OCI-LY7 (cell line): ENCODE measurements at regions not wholly inside any gene's neighbourhood (a gene's known extent, or its start where the extent isn't known, plus 50 kb on each side); places are given as distances from the start of the nearest gene placed in this dataset.

Experiments used
- EZH2phosphoT487 ChIP-seq: fragments of 200-600 bp; sonication (generic); IDR thresholded peaks from 2 replicates; pipeline ENCODE4 v1.6.1; 2018; ENCODE audit warnings: low read depth, borderline replicate concordance, mild to moderate bottlenecking, mixed run types, antibody characterized with exemption, low read length, moderate library complexity, mixed read lengths
- TF ChIP-seq, protein P1 (sequence below): fragments of 200-600 bp; sonication (generic); conservative IDR thresholded peaks from 2 replicates; pipeline ENCODE4 v1.5.1; 2014; ENCODE audit warnings: mild to moderate bottlenecking, antibody characterized with exemption, low read length, moderate library complexity, mixed read lengths

DNA sequence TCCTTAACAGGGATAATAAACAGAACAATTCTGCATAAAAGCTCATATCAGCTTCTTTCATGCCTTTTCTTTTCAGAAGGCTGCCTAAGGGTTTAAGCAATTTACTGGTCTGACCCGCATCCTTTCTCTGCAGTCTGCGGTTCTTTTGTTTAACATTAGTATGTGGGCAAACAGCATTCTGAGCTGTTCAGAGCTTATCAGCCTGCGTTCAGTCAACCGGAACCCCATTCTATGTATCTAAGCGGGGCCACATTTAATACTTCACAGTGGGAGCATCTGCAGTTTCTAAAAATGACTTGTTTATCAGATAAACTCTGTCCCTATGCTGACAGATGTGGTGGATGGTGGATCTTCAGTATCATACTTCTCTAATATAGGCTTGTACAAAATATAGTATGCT, 758.9 kb upstream of the MMS22L start:
- TF ChIP-seq, protein P1, sequence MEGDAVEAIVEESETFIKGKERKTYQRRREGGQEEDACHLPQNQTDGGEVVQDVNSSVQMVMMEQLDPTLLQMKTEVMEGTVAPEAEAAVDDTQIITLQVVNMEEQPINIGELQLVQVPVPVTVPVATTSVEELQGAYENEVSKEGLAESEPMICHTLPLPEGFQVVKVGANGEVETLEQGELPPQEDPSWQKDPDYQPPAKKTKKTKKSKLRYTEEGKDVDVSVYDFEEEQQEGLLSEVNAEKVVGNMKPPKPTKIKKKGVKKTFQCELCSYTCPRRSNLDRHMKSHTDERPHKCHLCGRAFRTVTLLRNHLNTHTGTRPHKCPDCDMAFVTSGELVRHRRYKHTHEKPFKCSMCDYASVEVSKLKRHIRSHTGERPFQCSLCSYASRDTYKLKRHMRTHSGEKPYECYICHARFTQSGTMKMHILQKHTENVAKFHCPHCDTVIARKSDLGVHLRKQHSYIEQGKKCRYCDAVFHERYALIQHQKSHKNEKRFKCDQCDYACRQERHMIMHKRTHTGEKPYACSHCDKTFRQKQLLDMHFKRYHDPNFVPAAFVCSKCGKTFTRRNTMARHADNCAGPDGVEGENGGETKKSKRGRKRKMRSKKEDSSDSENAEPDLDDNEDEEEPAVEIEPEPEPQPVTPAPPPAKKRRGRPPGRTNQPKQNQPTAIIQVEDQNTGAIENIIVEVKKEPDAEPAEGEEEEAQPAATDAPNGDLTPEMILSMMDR, result no peak
- TF ChIP-seq EZH2phosphoT487, result no peak
